Stimulated activated CD4-positive, alpha-beta T cell treated with anti-CD3 and anti-CD28 coated beads, TNF-alpha, amount 100 ng/mL, for 4 hours (primary cell): ENCODE measurements at regions not wholly inside any gene's neighbourhood (a gene's known extent, or its start where the extent isn't known, plus 50 kb on each side); places are given as distances from the start of the nearest gene placed in this dataset.

Experiments
- DNase-seq, 3 experiments: peaks; one replicate each; pipeline ENCODE4 v3.0.0-alpha.2; 2020; ENCODE audit warnings: low read depth in 3 of 3

GRCh38 chr13:50104493-50104892 lies 89.2 kb downstream of the KCNRG start:
- DNase-seq: no peak

GRCh38 chr13:50106559-50106958 lies 91.3 kb downstream of the KCNRG start:
- no peak for DNase-seq

- no peak for DNase-seq
Observed at GRCh38 chr13:50107205-50107604, 92.0 kb downstream of the KCNRG start.

- DNase-seq: no peak
Observed at GRCh38 chr13:50114961-50115360, 99.7 kb downstream of the KCNRG start.

GRCh38 chr13:50115695-50116094 lies 100.5 kb downstream of the KCNRG start:
- no peak for DNase-seq

- no peak for DNase-seq
Observed at GRCh38 chr13:50116430-50116973, 101.3 kb downstream of the KCNRG start.

GRCh38 chr13:50119591-50119990 lies 104.3 kb downstream of the KCNRG start:
- DNase-seq: no peak

- no peak for DNase-seq
Observed at GRCh38 chr13:50122455-50122854, 107.2 kb downstream of the KCNRG start.

GRCh38 chr13:50123002-50123401 lies 107.8 kb downstream of the KCNRG start:
- DNase-seq: no peak

GRCh38 chr13:50123515-50123861 lies 108.2 kb downstream of the KCNRG start:
- DNase-seq: no peak

- DNase-seq: peak; percentile 46 to 61 (median 50)
Observed at GRCh38 chr13:50123862-50124535, 108.8 kb downstream of the KCNRG start.

GRCh38 chr13:50124536-50125303 lies 109.5 kb downstream of the KCNRG start:
- peak; percentile 79 to 96 (median 93) for DNase-seq

GRCh38 chr13:50125304-50125553 lies 110.0 kb downstream of the KCNRG start:
- no peak for DNase-seq

- peak; percentile 74 to 88 (median 83) for DNase-seq
Observed at GRCh38 chr13:50125554-50126262, 110.5 kb downstream of the KCNRG start.

GRCh38 chr13:50126263-50126992 lies 111.2 kb downstream of the KCNRG start:
- DNase-seq: no peak

GRCh38 chr13:50126993-50127725 lies 111.9 kb downstream of the KCNRG start:
- DNase-seq: peak in 2 of 3 experiments; percentile 53 to 57

GRCh38 chr13:50127726-50128291 lies 112.6 kb downstream of the KCNRG start:
- no peak for DNase-seq

- DNase-seq: no peak
Observed at GRCh38 chr13:50128428-50128931, 113.2 kb downstream of the KCNRG start.

GRCh38 chr13:50129081-50129705 lies 113.9 kb downstream of the KCNRG start:
- no peak for DNase-seq

GRCh38 chr13:50129706-50130122 lies 114.5 kb downstream of the KCNRG start:
- no peak for DNase-seq
